Middle frontal gyrus (tissue), 1 donor: ENCODE measurements at regions not wholly inside any gene's neighbourhood (a gene's known extent, or its start where the extent isn't known, plus 50 kb on each side); places are given as distances from the start of the nearest gene placed in this dataset.

Experiments used
- DNase-seq: peaks from one replicate; pipeline ENCODE4 v3.0.0-alpha.2; 2015; ENCODE audit warnings: low spot score; ENCODE audit errors: extremely low spot score

GRCh38 chr5:129322968-129323367 is 137.1 kb upstream of the ADAMTS19 start:
- DNase-seq = no peak

GRCh38 chr5:129341306-129341705 is 118.8 kb upstream of the ADAMTS19 start:
- DNase-seq = no peak

- no peak for DNase-seq
Observed at GRCh38 chr5:129342796-129343195, 117.3 kb upstream of the ADAMTS19 start.

- no peak for DNase-seq
Observed at GRCh38 chr5:129345213-129345924, 114.7 kb upstream of the ADAMTS19 start.

- no peak for DNase-seq
Observed at GRCh38 chr5:129356846-129357245, 103.3 kb upstream of the ADAMTS19 start.

GRCh38 chr5:129358069-129358468 is 102.0 kb upstream of the ADAMTS19 start:
- no peak for DNase-seq

- no peak for DNase-seq
Observed at GRCh38 chr5:129359450-129359849, 100.6 kb upstream of the ADAMTS19 start.

- DNase-seq = no peak
Observed at GRCh38 chr5:129361441-129362025, 98.6 kb upstream of the ADAMTS19 start.

GRCh38 chr5:129362456-129362855 is 97.6 kb upstream of the ADAMTS19 start:
- DNase-seq = no peak

GRCh38 chr5:129363991-129364390 is 96.1 kb upstream of the ADAMTS19 start:
- DNase-seq = no peak

GRCh38 chr5:129367883-129368282 is 92.2 kb upstream of the ADAMTS19 start:
- no peak for DNase-seq

- no peak for DNase-seq
Observed at GRCh38 chr5:129372025-129372424, 88.1 kb upstream of the ADAMTS19 start.

GRCh38 chr5:129377504-129377903 is 82.6 kb upstream of the ADAMTS19 start:
- DNase-seq = no peak

GRCh38 chr5:129378961-129379360 is 81.1 kb upstream of the ADAMTS19 start:
- no peak for DNase-seq

- no peak for DNase-seq
Observed at GRCh38 chr5:129379406-129379805, 80.7 kb upstream of the ADAMTS19 start.

- no peak for DNase-seq
Observed at GRCh38 chr5:129382921-129383672, 77.0 kb upstream of the ADAMTS19 start.

- DNase-seq = no peak
Observed at GRCh38 chr5:129384193-129384592, 75.9 kb upstream of the ADAMTS19 start.

- no peak for DNase-seq
Observed at GRCh38 chr5:129384736-129385135, 75.4 kb upstream of the ADAMTS19 start.

- no peak for DNase-seq
Observed at GRCh38 chr5:129387944-129388343, 72.2 kb upstream of the ADAMTS19 start.

GRCh38 chr5:129392681-129393080 is 67.4 kb upstream of the ADAMTS19 start:
- no peak for DNase-seq

- DNase-seq = no peak
Observed at GRCh38 chr5:129395247-129395646, 64.9 kb upstream of the ADAMTS19 start.

GRCh38 chr5:129398026-129398678 is 61.9 kb upstream of the ADAMTS19 start:
- no peak for DNase-seq
